ENCODE measurements at regions not wholly inside any gene's neighbourhood (a gene's known extent, or its start where the extent isn't known, plus 50 kb on each side); places are given as distances from the start of the nearest gene placed in this dataset.

GRCh38 chr16:6200861-6201260 is 1103.3 kb upstream of the EEF2KMT start:
- POLR2A ChIA-PET: no interaction called here
- no peak overlapping the region for H3K4me3 ChIP-seq (replicated peaks in 1 of 2; ENCODE audit: low read depth in 1 of 2, low read length in 2 of 2)
- no peak overlapping the region for H2AFZ ChIP-seq (ENCODE audit: low read depth, low read length, poor library complexity, severe bottlenecking)
- BruUV-seq (replicated peaks): no TSS peak
- H3K79me2 ChIP-seq (ENCODE audit: insufficient read depth, low read length): no peaks in the 10 kb centered on the region
- H3K27me3 ChIP-seq (ENCODE audit: insufficient read depth, low read length): no peaks in the 10 kb centered on the region
- no peak for DNase-seq (ENCODE audit: low read depth, low spot score)
- CTCF ChIA-PET: no interaction called here
- no peaks in the 10 kb centered on the region for H3K9me3 ChIP-seq (ENCODE audit: control insufficient read depth in 1 of 2, insufficient read depth in 1 of 2, low read depth in 1 of 2, low read length in 2 of 2)
- no peak overlapping the region for H3K9ac ChIP-seq (ENCODE audit: low read length)
- no peaks in the 10 kb centered on the region for H3K36me3 ChIP-seq (ENCODE audit: control insufficient read depth in 1 of 2, insufficient read depth in 2 of 2, low read length in 2 of 2)
- H3K27ac ChIP-seq (ENCODE audit: low read depth, low read length): no peak overlapping the region
- TF ChIP-seq ATF3 (IDR thresholded peaks at IDR 0.05) (no peak), EGR1 (IDR thresholded peaks at IDR 0.05; ENCODE audit: low read depth) (no peak), CTCF (IDR thresholded peaks at IDR 0.05 in 2 of 3, conservative IDR thresholded peaks at IDR 0.05 in 1 of 3; ENCODE audit: borderline replicate concordance in 1 of 3, insufficient read depth in 1 of 3, low read depth in 2 of 3, low read length in 2 of 3) (no peak), EZH2 (IDR thresholded peaks at IDR 0.05) (no peak), ZBTB33 (IDR thresholded peaks at IDR 0.05; ENCODE audit: extremely low read depth, insufficient replicate concordance, low read length) (no peak), POLR2A (IDR thresholded peaks at IDR 0.05; ENCODE audit: borderline replicate concordance, extremely low read depth, insufficient read depth, insufficient read length) (no peak), JUND (IDR thresholded peaks at IDR 0.05) (no peak), REST (IDR thresholded peaks at IDR 0.05; ENCODE audit: low read depth) (no peak), YY1 (IDR thresholded peaks at IDR 0.05; ENCODE audit: extremely low read depth, insufficient replicate concordance, low read depth, low read length) (no peak), CBX3 (IDR thresholded peaks at IDR 0.05; ENCODE audit: low read depth) (no peak), CEBPB (IDR thresholded peaks at IDR 0.05; ENCODE audit: low read depth) (no peak), TCF7L2 (IDR thresholded peaks at IDR 0.05; ENCODE audit: borderline replicate concordance, extremely low read depth, insufficient read depth, insufficient read length) (no peak)
- no peaks in the 10 kb centered on the region for H4K20me1 ChIP-seq (ENCODE audit: insufficient read depth)
- intact Hi-C loops (cut with micrococcal nuclease): no loop called here
- ATAC-seq: no peak
- H3K4me2 ChIP-seq (ENCODE audit: low read length): no peak overlapping the region
- RAD21 ChIA-PET (ENCODE audit: low non-redundant PET in 1 of 2, low total read pairs in 2 of 2, uncharacterized antibody in 2 of 2, unreplicated experiment in 2 of 2): no interaction called here
- no peaks in the 10 kb centered on the region for H3K9me2 ChIP-seq (ENCODE audit: insufficient read depth)
- no peaks in the 10 kb centered on the region for H3K4me1 ChIP-seq (ENCODE audit: control insufficient read depth in 1 of 2, insufficient read depth in 2 of 2, low read length in 2 of 2)
